Neuronal stem cell (in vitro differentiated cells): ENCODE measurements at regions not wholly inside any gene's neighbourhood (a gene's known extent, or its start where the extent isn't known, plus 50 kb on each side); places are given as distances from the start of the nearest gene placed in this dataset.

Source experiments
- DNase-seq: peaks from one replicate; pipeline ENCODE4 v3.0.0-alpha.2; 2013; ENCODE audit warnings: low spot score
- H2AFZ ChIP-seq: one replicate; pipeline ENCODE4 v1.6.1; 2013; ENCODE audit warnings: mild to moderate bottlenecking, low read length, inconsistent platforms
- H2AK5ac ChIP-seq: 2 replicates; pipeline ENCODE4 v1.6.1; 2013; ENCODE audit warnings: low read depth, mild to moderate bottlenecking, inconsistent platforms, low read length, moderate library complexity, mixed read lengths
- H2BK120ac ChIP-seq: 2 replicates; pipeline ENCODE4 v1.6.1; 2013; ENCODE audit warnings: low read depth, mild to moderate bottlenecking, inconsistent platforms, low read length, moderate library complexity, mixed read lengths
- H2BK12ac ChIP-seq: one replicate; pipeline ENCODE4 v1.6.1; 2013; ENCODE audit warnings: low read length, inconsistent platforms
- H2BK15ac ChIP-seq: 2 replicates; pipeline ENCODE4 v1.6.1; 2013; ENCODE audit warnings: mild to moderate bottlenecking, low read length, inconsistent platforms, mixed read lengths
- H2BK5ac ChIP-seq: one replicate; pipeline ENCODE4 v1.6.1; 2013; ENCODE audit warnings: inconsistent platforms, mild to moderate bottlenecking, low read length, moderate library complexity
- H3K14ac ChIP-seq: one replicate; pipeline ENCODE4 v1.6.1; 2013; ENCODE audit warnings: low read length, inconsistent platforms
- H3K18ac ChIP-seq: 2 replicates; pipeline ENCODE4 v1.6.1; 2013; ENCODE audit warnings: low read length, inconsistent platforms
- H3K23ac ChIP-seq: 2 replicates; pipeline ENCODE4 v1.6.1; 2013; ENCODE audit warnings: low read depth, mild to moderate bottlenecking, mixed read lengths, low read length, inconsistent platforms; ENCODE audit not compliant: poor library complexity
- H3K27ac ChIP-seq: replicated peaks from 3 replicates; pipeline ENCODE4 v1.5.1; 2013; ENCODE audit warnings: low read length, inconsistent platforms
- H3K27me3 ChIP-seq, 3 experiments: 2 replicates each; pipeline ENCODE4 v1.6.1; 2013; ENCODE audit warnings: low read length in 3 of 3, mild to moderate bottlenecking in 2 of 3, inconsistent platforms in 1 of 3, low read depth in 1 of 3, mixed read lengths in 1 of 3, moderate library complexity in 1 of 3; ENCODE audit not compliant: control insufficient read depth in 3 of 3, insufficient read depth in 3 of 3
- H3K36me3 ChIP-seq, 2 donors: replicated peaks in 1 of 2; 2 replicates each; pipeline ENCODE4 v1.6.1; 2013; ENCODE audit warnings: low read length in 2 of 2; ENCODE audit not compliant: control insufficient read depth in 2 of 2, insufficient read depth in 2 of 2
- H3K4ac ChIP-seq: 2 replicates; pipeline ENCODE4 v1.6.1; 2013; ENCODE audit warnings: inconsistent platforms, mild to moderate bottlenecking, low read length, moderate library complexity
- H3K4me1 ChIP-seq, 2 donors: 1 replicate in 1 of 2; 2 replicates in 1 of 2; pipeline ENCODE4 v1.6.1; 2013; ENCODE audit warnings: low read length in 2 of 2, low read depth in 1 of 2; ENCODE audit not compliant: control insufficient read depth in 2 of 2, insufficient read depth in 1 of 2
- H3K4me2 ChIP-seq: one replicate; pipeline ENCODE4 v1.6.1; 2013; ENCODE audit warnings: mild to moderate bottlenecking, low read length, inconsistent platforms; ENCODE audit not compliant: insufficient read depth, poor library complexity, severe bottlenecking
- H3K4me3 ChIP-seq, 2 donors: 2 replicates each; pipeline ENCODE4 v1.5.1; 2013; ENCODE audit warnings: low read length in 2 of 2, mild to moderate bottlenecking in 2 of 2, inconsistent platforms in 1 of 2, moderate library complexity in 1 of 2
- H3K79me1 ChIP-seq: one replicate; pipeline ENCODE4 v1.6.1; 2013; ENCODE audit warnings: low read depth, mild to moderate bottlenecking, inconsistent platforms, low read length, moderate library complexity
- H3K9ac ChIP-seq: one replicate; pipeline ENCODE4 v1.6.1; 2013; ENCODE audit warnings: mild to moderate bottlenecking, low read depth, low read length, inconsistent platforms; ENCODE audit not compliant: poor library complexity
- H3K9me3 ChIP-seq, 2 donors: replicated peaks in 1 of 2; 2 replicates each; pipeline versions ENCODE3 to v1.6.1; 2013; ENCODE audit warnings: low read length in 2 of 2, mild to moderate bottlenecking in 2 of 2, inconsistent platforms in 1 of 2, low read depth in 1 of 2, mixed read lengths in 1 of 2, moderate library complexity in 1 of 2; ENCODE audit not compliant: control insufficient read depth in 2 of 2, insufficient read depth in 1 of 2
- H4K8ac ChIP-seq: one replicate; pipeline ENCODE4 v1.6.1; 2013; ENCODE audit warnings: low read depth, mild to moderate bottlenecking, inconsistent platforms, low read length, moderate library complexity
- H4K91ac ChIP-seq: one replicate; pipeline ENCODE4 v1.6.1; 2013; ENCODE audit warnings: low read length, low read depth, mild to moderate bottlenecking, inconsistent platforms; ENCODE audit not compliant: poor library complexity
- WGBS, 2 donors: extraction: QIAGEN DNeasy Blood & Tissue Kit; methylation state at CpG; one replicate each; pipeline ENCODE4 v1.1.7; 2013; ENCODE audit warnings: missing lambda C conversion rate in 2 of 2, mixed read lengths in 1 of 2; ENCODE audit not compliant: insufficient read length in 2 of 2, insufficient replicate concordance in 1 of 2; ENCODE audit errors: extremely low coverage in 2 of 2; 5-methylcytosine and 5-hydroxymethylcytosine counted together

DNA sequence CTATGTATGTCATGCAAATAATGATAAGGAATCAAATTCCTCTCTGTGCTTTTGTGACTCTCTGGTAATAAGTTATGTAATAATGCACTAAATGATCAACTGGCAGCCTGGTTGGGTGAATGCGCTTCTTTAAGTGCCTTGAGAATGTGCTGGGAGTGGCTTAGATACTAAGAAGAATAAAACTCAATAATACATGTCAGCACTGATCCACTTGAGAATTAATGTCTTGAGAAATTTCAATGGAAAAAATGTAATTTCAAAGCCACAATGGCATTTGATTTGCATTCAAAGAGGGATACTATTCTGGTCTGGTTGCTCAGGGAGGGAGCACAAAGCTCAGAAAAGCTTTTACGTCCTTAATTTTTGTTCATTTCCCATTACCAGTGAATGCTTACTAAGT, 137.7 kb upstream of the MMADHC start:
- Histone ChIP-seq H3K23ac (no peak overlapping the region), H3K4me1 (peaks cover 3 to 8% of the 10 kb centered on the region in 2 donors), H2AFZ (no peak overlapping the region), H4K8ac (no peak overlapping the region), H4K91ac (no peak overlapping the region), H2BK120ac (no peak overlapping the region), H3K27me3 (no peaks in the 10 kb centered on the region), H2BK12ac (no peak overlapping the region), H3K27ac (no peak overlapping the region), H2BK15ac (no peak overlapping the region), H3K18ac (no peak overlapping the region), H3K9ac (no peak overlapping the region), H3K79me1 (no peaks in the 10 kb centered on the region), H3K4me3 (no peak overlapping the region), H3K4ac (no peak overlapping the region), H2BK5ac (no peak overlapping the region), H3K4me2 (no peak overlapping the region), H3K9me3 (no peaks in the 10 kb centered on the region), H3K14ac (no peak overlapping the region), H2AK5ac (no peak overlapping the region), H3K36me3 (no peaks in the 10 kb centered on the region)
- DNase-seq = no peak
- no CpG with 5 or more reads among the region's 2 CpGs for WGBS, 2 donors

DNA sequence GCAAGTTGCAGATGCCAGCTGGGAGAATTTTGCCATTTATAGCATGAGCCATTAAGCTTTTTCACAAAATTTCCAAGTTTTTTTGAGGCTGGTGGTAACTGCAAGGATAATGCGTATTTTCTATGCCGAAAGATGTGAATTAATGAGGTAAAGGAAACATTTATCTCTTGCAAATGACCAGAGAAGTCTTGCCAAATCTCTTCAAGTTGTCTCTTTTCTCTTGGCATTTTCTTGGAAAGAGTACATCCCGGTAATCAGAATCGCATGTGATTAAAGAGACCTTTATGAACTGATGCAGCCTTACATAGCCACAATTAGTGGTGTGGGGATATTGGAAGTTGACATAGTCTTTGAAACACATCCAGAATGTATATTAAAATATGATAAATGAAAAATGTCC, 136.5 kb upstream of the MMADHC start:
- no peak overlapping the region for H3K9ac ChIP-seq
- no peak overlapping the region for H3K23ac ChIP-seq
- H2BK15ac ChIP-seq = no peak overlapping the region
- H4K8ac ChIP-seq = no peak overlapping the region
- H3K27me3 ChIP-seq = no peaks in the 10 kb centered on the region
- WGBS, 2 donors = no CpG with 5 or more reads among the region's 4 CpGs
- H3K79me1 ChIP-seq = no peaks in the 10 kb centered on the region
- H3K14ac ChIP-seq = no peak overlapping the region
- H3K4me3 ChIP-seq = no peak overlapping the region
- H3K4me2 ChIP-seq = no peak overlapping the region
- DNase-seq = no peak
- H4K91ac ChIP-seq = no peak overlapping the region
- no peak overlapping the region for H3K4ac ChIP-seq
- no peak overlapping the region for H2AK5ac ChIP-seq
- H3K36me3 ChIP-seq = no peaks in the 10 kb centered on the region
- no peak overlapping the region for H2BK12ac ChIP-seq
- H3K18ac ChIP-seq = no peak overlapping the region
- H2AFZ ChIP-seq = no peak overlapping the region
- H3K4me1 ChIP-seq = peaks cover 3 to 8% of the 10 kb centered on the region in 2 donors
- H3K9me3 ChIP-seq = no peaks in the 10 kb centered on the region
- H2BK5ac ChIP-seq = no peak overlapping the region
- no peak overlapping the region for H3K27ac ChIP-seq
- no peak overlapping the region for H2BK120ac ChIP-seq

DNA sequence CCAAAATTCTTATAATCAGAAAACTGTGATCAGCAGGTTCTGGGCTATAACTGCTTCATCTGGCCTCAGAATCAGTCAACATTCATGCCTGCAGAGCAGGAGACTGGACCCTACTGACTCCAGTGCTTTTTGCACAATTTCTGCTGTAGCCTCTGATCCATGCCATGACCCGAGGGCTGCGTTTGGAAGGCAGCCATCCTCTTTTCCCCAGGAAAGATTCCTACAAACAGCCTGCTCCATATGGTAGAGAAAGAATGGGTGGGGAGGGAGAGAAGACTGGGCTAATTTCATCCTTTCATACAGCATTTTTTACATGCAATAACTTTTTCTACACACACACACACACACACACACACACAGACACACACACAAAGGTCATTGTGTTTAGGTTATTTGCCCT, 133.0 kb upstream of the MMADHC start:
- peaks cover 0 to 8% of the 10 kb centered on the region in 2 donors for H3K4me1 ChIP-seq
- H3K18ac ChIP-seq = no peak overlapping the region
- DNase-seq = no peak
- no peak overlapping the region for H2AK5ac ChIP-seq
- H3K4me2 ChIP-seq = no peak overlapping the region
- H3K27me3 ChIP-seq = no peaks in the 10 kb centered on the region
- H2AFZ ChIP-seq = peak overlapping the region; percentile 4
- no peak overlapping the region for H4K91ac ChIP-seq
- H3K27ac ChIP-seq = no peak overlapping the region
- no peak overlapping the region for H3K14ac ChIP-seq
- no peak overlapping the region for H3K4me3 ChIP-seq
- H3K79me1 ChIP-seq = no peaks in the 10 kb centered on the region
- no peaks in the 10 kb centered on the region for H3K36me3 ChIP-seq
- no peak overlapping the region for H2BK5ac ChIP-seq
- WGBS, 2 donors = no CpG with 5 or more reads among the region's 2 CpGs
- no peak overlapping the region for H2BK12ac ChIP-seq
- no peak overlapping the region for H2BK15ac ChIP-seq
- no peak overlapping the region for H3K4ac ChIP-seq
- H4K8ac ChIP-seq = no peak overlapping the region
- H2BK120ac ChIP-seq = no peak overlapping the region
- no peak overlapping the region for H3K9ac ChIP-seq
- H3K9me3 ChIP-seq = no peaks in the 10 kb centered on the region
- H3K23ac ChIP-seq = no peak overlapping the region

DNA sequence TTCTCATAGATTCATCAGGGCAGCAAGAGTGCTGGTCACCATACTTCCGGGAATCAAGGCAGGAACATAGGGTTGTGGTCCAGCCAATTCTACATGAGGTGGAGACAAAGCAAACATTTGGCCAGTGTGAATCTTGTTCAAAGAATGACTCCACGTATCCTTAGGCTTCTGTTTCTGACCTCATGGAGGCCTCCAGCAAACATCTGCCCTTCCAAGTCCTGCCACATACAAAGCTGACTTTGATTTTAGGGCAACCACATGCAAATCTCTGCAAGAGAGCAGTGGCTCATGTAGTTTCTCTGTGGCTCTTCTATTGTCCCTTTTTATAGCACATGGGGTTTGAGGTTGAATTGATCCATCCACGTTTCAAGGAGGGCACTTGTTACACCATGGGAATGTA, 132.1 kb upstream of the MMADHC start:
- Histone ChIP-seq H2AFZ (no peak overlapping the region), H3K23ac (no peak overlapping the region), H3K4me3 (no peak overlapping the region), H3K4me1 (peaks cover 0 to 8% of the 10 kb centered on the region in 2 donors), H2BK120ac (no peak overlapping the region), H4K8ac (no peak overlapping the region), H3K18ac (peak overlapping the region; percentile 25), H3K14ac (no peak overlapping the region), H2BK5ac (no peak overlapping the region), H2BK15ac (no peak overlapping the region), H3K79me1 (no peaks in the 10 kb centered on the region), H3K9ac (no peak overlapping the region), H3K4ac (no peak overlapping the region), H2AK5ac (no peak overlapping the region), H3K4me2 (no peak overlapping the region), H3K27me3 (no peaks in the 10 kb centered on the region), H3K36me3 (no peaks in the 10 kb centered on the region), H2BK12ac (no peak overlapping the region), H4K91ac (no peak overlapping the region), H3K27ac (no peak overlapping the region), H3K9me3 (no peaks in the 10 kb centered on the region)
- no CpG with 5 or more reads among the region's 3 CpGs for WGBS, 2 donors
- DNase-seq = no peak
